Tibial artery (tissue), 4 donors: ENCODE measurements at regions not wholly inside any gene's neighbourhood (a gene's known extent, or its start where the extent isn't known, plus 50 kb on each side); places are given as distances from the start of the nearest gene placed in this dataset.

Experiments
- DNase-seq, 2 donors: peaks; one replicate each; pipeline ENCODE4 v3.0.0-alpha.2; 2019
- H3K27ac ChIP-seq, 2 donors: fragments of 200-600 bp; sonication (generic) in 1 of 2; 1 replicate in 1 of 2; 2 replicates in 1 of 2; pipeline ENCODE4 v1.5.1; 2018 to 2019; ENCODE audit warnings: mild to moderate bottlenecking in 1 of 2
- H3K27me3 ChIP-seq, 2 donors: fragments of 200-600 bp; sonication (generic) in 1 of 2; one replicate each; pipeline versions ENCODE4 v1.5.1 to v1.6.0; 2016 to 2019
- H3K36me3 ChIP-seq, 3 donors: fragments of 200-600 bp; sonication (generic) in 2 of 3; one replicate each; pipeline ENCODE4 v1.5.1; 2016 to 2019; ENCODE audit warnings: mild to moderate bottlenecking in 2 of 3
- H3K4me1 ChIP-seq, 4 donors: fragments of 200-600 bp; sonication (generic) in 2 of 4; 1 replicate in 3 of 4; 2 replicates in 1 of 4; pipeline ENCODE4 v1.5.1; 2016 to 2019
- H3K4me3 ChIP-seq, 2 donors: fragments of 200-600 bp; sonication (generic) in 1 of 2; 1 replicate in 1 of 2; 2 replicates in 1 of 2; pipeline ENCODE4 v1.5.1; 2018 to 2019; ENCODE audit warnings: mild to moderate bottlenecking in 2 of 2
- H3K9me3 ChIP-seq, 3 donors: fragments of 200-600 bp; sonication (generic) in 1 of 3; one replicate each; pipeline ENCODE4 v1.5.1; 2016 to 2019
- intact Hi-C: fragments of 100-400 bp; cut with DNase I; formaldehyde crosslinking; loops from one replicate; pipeline ENCODE4 v1.15.0; 2023; ENCODE audit warnings: low total_unique reads
- TF ChIP-seq, protein P1 (sequence below), 2 experiments: fragments of 200-600 bp in 1 of 2; fragments of 450-650 bp in 1 of 2; IDR thresholded peaks; one replicate each; pipeline ENCODE4 v1.5.1; 2017 to 2019; ENCODE audit warnings: antibody characterized with exemption in 2 of 2, mild to moderate bottlenecking in 1 of 2, moderate library complexity in 1 of 2

- TF ChIP-seq, protein P1, sequence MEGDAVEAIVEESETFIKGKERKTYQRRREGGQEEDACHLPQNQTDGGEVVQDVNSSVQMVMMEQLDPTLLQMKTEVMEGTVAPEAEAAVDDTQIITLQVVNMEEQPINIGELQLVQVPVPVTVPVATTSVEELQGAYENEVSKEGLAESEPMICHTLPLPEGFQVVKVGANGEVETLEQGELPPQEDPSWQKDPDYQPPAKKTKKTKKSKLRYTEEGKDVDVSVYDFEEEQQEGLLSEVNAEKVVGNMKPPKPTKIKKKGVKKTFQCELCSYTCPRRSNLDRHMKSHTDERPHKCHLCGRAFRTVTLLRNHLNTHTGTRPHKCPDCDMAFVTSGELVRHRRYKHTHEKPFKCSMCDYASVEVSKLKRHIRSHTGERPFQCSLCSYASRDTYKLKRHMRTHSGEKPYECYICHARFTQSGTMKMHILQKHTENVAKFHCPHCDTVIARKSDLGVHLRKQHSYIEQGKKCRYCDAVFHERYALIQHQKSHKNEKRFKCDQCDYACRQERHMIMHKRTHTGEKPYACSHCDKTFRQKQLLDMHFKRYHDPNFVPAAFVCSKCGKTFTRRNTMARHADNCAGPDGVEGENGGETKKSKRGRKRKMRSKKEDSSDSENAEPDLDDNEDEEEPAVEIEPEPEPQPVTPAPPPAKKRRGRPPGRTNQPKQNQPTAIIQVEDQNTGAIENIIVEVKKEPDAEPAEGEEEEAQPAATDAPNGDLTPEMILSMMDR (IDR thresholded peaks at IDR 0.05): no peak
- no peaks in the 10 kb centered on the region for H3K9me3 ChIP-seq
- no peaks in the 10 kb centered on the region for H3K4me1 ChIP-seq
- no peaks in the 10 kb centered on the region for H3K27me3 ChIP-seq
- DNase-seq: no peak
- intact Hi-C loops: no loop called here
- no peak overlapping the region for H3K27ac ChIP-seq
- H3K4me3 ChIP-seq: no peak overlapping the region
- H3K36me3 ChIP-seq: no peaks in the 10 kb centered on the region
Measured at GRCh38 chr4:23567338-23567737, 322.5 kb downstream of the PPARGC1A start.

DNA sequence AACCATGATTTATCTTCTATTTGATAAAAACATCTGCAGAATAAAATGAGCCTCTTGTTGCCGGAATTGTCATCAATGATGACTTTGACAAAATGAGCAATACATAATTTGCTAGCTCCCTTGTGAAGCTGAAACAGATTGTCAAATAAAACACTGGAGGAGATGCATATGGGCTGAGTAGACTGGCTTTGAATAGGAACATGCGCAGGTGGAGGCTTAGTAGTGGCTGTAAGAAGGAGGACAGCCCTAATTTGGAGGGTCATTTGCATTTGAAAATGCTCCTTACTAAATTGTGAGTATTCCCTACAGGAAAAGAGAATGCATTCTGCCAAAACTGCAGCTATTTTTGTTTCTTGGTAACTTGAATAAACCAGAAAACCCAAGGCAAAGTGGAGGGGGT, 329.1 kb downstream of the PPARGC1A start:
- no peak overlapping the region for H3K27ac ChIP-seq
- no peaks in the 10 kb centered on the region for H3K27me3 ChIP-seq
- no peaks in the 10 kb centered on the region for H3K9me3 ChIP-seq
- H3K4me1 ChIP-seq: no peaks in the 10 kb centered on the region
- H3K4me3 ChIP-seq: no peak overlapping the region
- TF ChIP-seq, protein P1 (IDR thresholded peaks at IDR 0.05): no peak
- DNase-seq: no peak
- H3K36me3 ChIP-seq: no peaks in the 10 kb centered on the region
- intact Hi-C loops: no loop called here

- H3K27me3 ChIP-seq: no peaks in the 10 kb centered on the region
- H3K36me3 ChIP-seq: no peaks in the 10 kb centered on the region
- no peaks in the 10 kb centered on the region for H3K4me1 ChIP-seq
- no peak for DNase-seq
- H3K4me3 ChIP-seq: no peak overlapping the region
- intact Hi-C loops: no loop called here
- H3K9me3 ChIP-seq: peaks cover 0 to 3% (median 0%) of the 10 kb centered on the region in 3 donors
- TF ChIP-seq, protein P1 (IDR thresholded peaks at IDR 0.05): no peak
- no peak overlapping the region for H3K27ac ChIP-seq
Measured at GRCh38 chr4:23558101-23558500, 331.7 kb downstream of the PPARGC1A start.

- DNase-seq: no peak
- H3K27ac ChIP-seq: no peak overlapping the region
- H3K4me1 ChIP-seq: no peaks in the 10 kb centered on the region
- H3K9me3 ChIP-seq: no peaks in the 10 kb centered on the region
- H3K27me3 ChIP-seq: no peaks in the 10 kb centered on the region
- H3K4me3 ChIP-seq: no peak overlapping the region
- intact Hi-C loops: no loop called here
- TF ChIP-seq, protein P1 (IDR thresholded peaks at IDR 0.05): no peak
- H3K36me3 ChIP-seq: no peaks in the 10 kb centered on the region
Measured at GRCh38 chr4:23547601-23548000, 342.2 kb downstream of the PPARGC1A start.

GRCh38 chr4:23547096-23547495, 342.8 kb downstream of the PPARGC1A start:
- Histone ChIP-seq H3K27ac (no peak overlapping the region), H3K4me3 (no peak overlapping the region), H3K36me3 (no peaks in the 10 kb centered on the region), H3K4me1 (no peaks in the 10 kb centered on the region), H3K27me3 (no peaks in the 10 kb centered on the region), H3K9me3 (no peaks in the 10 kb centered on the region)
- intact Hi-C loops: no loop called here
- TF ChIP-seq, protein P1 (IDR thresholded peaks at IDR 0.05): no peak
- no peak for DNase-seq

DNA sequence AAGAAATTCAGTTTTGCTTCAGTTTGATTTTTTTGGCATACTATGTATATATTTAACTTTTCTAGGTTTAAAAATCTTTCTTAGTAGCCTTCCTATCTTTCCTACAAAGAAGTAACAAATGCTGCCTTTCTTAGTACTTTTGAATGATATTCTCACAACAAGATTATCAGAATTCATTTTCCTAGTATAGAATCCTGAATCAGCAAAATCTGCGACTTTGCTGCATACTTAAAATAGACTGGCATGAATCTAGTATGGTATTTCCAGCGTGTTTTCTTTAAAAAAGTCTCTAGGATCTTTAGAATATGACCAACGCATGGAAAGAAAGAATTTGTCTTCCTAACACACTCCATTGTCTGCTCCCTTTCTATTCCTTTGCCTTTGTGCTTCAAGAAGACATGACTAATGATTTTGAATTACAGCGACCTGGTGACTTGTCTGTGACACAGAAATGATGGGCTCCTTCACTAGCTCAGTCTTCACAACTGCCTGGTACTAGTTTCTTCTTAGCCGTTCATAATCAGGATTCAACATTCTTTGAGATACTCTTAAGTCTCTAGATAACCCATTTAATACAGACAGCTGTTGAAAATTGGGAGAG, 349.8 kb downstream of the PPARGC1A start:
- Histone ChIP-seq H3K9me3 (peaks cover 0 to 7% (median 0%) of the 10 kb centered on the region in 3 donors), H3K4me1 (no peaks in the 10 kb centered on the region), H3K27ac (no peak overlapping the region), H3K36me3 (no peaks in the 10 kb centered on the region), H3K27me3 (no peaks in the 10 kb centered on the region), H3K4me3 (no peak overlapping the region)
- DNase-seq: no peak
- intact Hi-C loops: no loop called here
- TF ChIP-seq, protein P1 (IDR thresholded peaks at IDR 0.05): no peak
